PFSK-1 (cell line): ENCODE measurements at regions not wholly inside any gene's neighbourhood (a gene's known extent, or its start where the extent isn't known, plus 50 kb on each side); places are given as distances from the start of the nearest gene placed in this dataset.

ENCODE experiments used
- FOXP2 ChIP-seq: optimal IDR thresholded peaks from 2 replicates; pipeline ENCODE3; 2011; ENCODE audit warnings: borderline replicate concordance, control low read depth, inconsistent platforms; ENCODE audit not compliant: insufficient read depth; ENCODE audit errors: extremely low read length, extremely low read depth
- POLR2AphosphoS5 ChIP-seq: IDR thresholded peaks from 2 replicates; pipeline ENCODE4 v1.6.1; 2012; ENCODE audit warnings: low read depth, mild to moderate bottlenecking, control low read depth, low read length, moderate library complexity
- SIN3A ChIP-seq: IDR thresholded peaks from 2 replicates; pipeline ENCODE4 v1.6.1; 2012; ENCODE audit warnings: mild to moderate bottlenecking, low read length, moderate library complexity, borderline replicate concordance; ENCODE audit not compliant: insufficient read depth
- TAF1 ChIP-seq: IDR thresholded peaks from 2 replicates; pipeline ENCODE4 v1.6.1; 2012; ENCODE audit warnings: low read length, control low read depth, borderline replicate concordance; ENCODE audit not compliant: insufficient read depth
- TF ChIP-seq, protein P1 (sequence below), 2 experiments: IDR thresholded peaks; 2 replicates each; pipeline versions ENCODE4 v1.6.1 to v1.8.0; 2011 to 2012; ENCODE audit warnings: low read depth in 2 of 2, low read length in 2 of 2, control low read depth in 1 of 2, inconsistent platforms in 1 of 2, mild to moderate bottlenecking in 1 of 2, moderate library complexity in 1 of 2; ENCODE audit not compliant: insufficient read depth in 1 of 2

DNA sequence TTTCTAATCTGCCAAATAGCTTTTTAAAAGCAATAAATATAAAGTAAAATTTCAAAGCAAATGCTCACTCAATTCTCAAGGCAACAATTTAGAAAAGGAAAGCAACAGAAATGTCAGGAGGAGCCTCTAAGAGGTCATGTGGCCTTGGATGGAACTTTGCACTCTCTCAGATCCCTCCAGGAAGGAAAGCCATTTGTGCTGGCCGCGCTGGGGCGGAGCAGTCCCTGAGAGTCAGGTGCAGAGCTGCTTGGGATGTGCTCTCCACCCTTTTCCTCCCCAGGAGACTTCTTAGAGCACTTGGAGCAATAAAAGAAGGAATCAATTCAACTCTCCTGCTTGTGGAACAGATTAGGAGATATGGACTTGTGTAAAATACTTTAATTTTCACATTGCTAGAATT lies 379.8 kb upstream of the LINC00305 start:
- no peak for TF ChIP-seq POLR2AphosphoS5
- TF ChIP-seq, protein P1, sequence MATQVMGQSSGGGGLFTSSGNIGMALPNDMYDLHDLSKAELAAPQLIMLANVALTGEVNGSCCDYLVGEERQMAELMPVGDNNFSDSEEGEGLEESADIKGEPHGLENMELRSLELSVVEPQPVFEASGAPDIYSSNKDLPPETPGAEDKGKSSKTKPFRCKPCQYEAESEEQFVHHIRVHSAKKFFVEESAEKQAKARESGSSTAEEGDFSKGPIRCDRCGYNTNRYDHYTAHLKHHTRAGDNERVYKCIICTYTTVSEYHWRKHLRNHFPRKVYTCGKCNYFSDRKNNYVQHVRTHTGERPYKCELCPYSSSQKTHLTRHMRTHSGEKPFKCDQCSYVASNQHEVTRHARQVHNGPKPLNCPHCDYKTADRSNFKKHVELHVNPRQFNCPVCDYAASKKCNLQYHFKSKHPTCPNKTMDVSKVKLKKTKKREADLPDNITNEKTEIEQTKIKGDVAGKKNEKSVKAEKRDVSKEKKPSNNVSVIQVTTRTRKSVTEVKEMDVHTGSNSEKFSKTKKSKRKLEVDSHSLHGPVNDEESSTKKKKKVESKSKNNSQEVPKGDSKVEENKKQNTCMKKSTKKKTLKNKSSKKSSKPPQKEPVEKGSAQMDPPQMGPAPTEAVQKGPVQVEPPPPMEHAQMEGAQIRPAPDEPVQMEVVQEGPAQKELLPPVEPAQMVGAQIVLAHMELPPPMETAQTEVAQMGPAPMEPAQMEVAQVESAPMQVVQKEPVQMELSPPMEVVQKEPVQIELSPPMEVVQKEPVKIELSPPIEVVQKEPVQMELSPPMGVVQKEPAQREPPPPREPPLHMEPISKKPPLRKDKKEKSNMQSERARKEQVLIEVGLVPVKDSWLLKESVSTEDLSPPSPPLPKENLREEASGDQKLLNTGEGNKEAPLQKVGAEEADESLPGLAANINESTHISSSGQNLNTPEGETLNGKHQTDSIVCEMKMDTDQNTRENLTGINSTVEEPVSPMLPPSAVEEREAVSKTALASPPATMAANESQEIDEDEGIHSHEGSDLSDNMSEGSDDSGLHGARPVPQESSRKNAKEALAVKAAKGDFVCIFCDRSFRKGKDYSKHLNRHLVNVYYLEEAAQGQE (IDR thresholded peaks at IDR 0.05; ENCODE audit: insufficient read depth in 1 of 2, low read depth in 2 of 2, low read length in 2 of 2), result no peak
- no peak for TF ChIP-seq TAF1
- no peak for TF ChIP-seq SIN3A
- TF ChIP-seq FOXP2, result no peak
